HG03039 (cell line): ENCODE measurements at regions not wholly inside any gene's neighbourhood (a gene's known extent, or its start where the extent isn't known, plus 50 kb on each side); places are given as distances from the start of the nearest gene placed in this dataset.

Source experiments
- ATAC-seq: cut with Tn5 transposase; IDR thresholded peaks from one replicate; pipeline ENCODE4 v1.9.1; 2021; ENCODE audit warnings: mild to moderate bottlenecking, moderate library complexity; ENCODE audit not compliant: unreplicated experiment

DNA sequence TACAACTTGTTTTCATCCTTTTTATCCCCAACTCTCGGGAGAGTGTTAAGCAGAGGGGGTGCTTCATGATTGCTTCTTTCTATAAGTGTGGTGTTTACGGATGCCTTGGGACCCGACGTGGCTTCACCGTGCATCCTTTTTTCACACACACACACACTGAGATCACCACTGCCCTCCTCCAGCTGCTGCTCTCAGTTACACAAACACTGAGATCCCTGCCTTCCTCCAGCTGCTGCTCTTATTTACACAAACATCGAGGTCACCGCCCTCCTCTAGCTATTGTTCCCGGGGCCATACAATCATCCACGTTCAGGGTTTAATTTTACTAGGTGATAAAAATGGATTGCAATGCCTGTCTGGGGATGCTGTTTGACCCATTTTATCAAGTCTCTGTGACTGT, 155.4 kb upstream of the FAM9B start:
- no peak for ATAC-seq

DNA sequence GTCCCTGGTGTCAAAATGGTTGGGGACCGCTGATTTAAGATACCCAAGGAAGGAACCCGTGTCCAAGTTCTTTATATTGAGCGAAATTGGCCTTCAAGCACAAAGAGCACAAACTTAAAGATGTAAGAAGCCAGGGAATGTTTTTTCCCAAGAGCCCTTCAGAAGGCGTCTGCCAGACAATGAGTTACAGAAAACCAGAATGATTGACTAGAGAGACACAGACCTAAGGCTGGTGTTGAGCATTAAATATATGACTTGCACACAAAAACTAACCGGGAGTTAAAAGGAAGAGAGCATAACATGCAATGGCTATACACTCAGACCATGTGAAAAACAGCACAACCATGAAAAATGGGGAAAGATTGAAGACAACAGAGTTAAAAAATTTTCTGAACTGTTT, 157.5 kb upstream of the FAM9B start:
- ATAC-seq: no peak

DNA sequence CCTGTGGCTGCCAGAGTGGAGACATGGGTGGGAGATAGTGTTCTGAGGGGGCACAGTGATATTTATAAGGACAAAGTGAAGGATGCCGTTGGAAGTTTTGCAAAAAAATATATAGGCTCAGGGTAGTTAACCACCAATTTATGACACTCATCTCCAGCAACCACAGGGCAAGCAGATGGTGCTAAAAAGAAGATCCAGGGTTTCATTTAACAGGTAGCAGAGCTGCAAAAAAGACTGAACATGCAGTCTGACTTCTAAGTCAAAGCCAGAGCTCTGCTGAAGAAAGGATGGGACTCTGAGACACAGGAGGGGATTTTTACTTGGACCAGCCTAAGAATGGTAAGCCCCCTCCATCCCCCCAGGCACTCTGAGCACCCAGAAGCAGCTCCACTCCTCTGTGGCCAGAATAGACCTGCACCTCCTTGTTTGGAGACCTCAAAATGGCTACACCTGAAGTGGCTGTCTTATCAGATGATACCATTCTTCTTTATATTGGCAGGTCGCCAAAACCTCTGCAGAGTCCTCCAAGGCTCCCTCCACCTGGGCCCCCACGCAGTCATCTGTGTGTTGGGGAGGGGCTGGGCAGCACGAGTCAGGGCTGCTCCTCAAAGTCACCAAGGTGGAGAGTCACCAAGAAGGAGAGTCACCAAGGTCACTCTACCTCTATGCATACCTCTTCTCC, 161.4 kb upstream of the FAM9B start:
- ATAC-seq: no peak

DNA sequence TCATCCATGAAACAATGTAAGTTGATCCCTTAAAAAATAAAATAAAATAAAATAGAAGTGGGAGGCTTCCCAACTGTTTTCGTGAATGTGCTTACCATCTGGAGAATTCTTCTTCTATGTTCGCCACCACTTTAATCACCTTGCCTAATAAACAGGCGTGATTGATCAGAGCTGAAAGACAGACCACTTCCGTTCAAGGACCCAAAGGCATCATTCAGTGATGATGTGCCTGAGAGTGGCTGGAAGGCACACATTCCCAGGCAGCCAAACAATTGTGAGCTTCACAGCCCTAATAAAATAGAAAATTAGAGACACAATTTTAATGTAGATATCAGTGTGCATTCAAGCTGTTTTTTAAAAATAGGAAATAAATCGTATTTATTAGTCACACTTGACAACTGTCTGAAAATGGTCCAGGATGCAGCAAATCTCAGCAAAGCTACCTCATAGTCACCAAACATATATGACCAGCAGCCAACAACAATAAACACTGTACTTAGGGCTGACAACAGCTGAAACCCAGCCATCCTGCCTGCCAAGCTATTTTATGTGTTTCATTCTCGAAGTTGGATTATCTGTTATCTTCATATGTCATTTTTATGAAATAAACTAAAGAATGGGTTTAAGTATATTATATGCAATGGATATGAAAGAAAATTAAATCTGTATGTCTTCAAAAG, 163.2 kb upstream of the FAM9B start:
- ATAC-seq: no peak

DNA sequence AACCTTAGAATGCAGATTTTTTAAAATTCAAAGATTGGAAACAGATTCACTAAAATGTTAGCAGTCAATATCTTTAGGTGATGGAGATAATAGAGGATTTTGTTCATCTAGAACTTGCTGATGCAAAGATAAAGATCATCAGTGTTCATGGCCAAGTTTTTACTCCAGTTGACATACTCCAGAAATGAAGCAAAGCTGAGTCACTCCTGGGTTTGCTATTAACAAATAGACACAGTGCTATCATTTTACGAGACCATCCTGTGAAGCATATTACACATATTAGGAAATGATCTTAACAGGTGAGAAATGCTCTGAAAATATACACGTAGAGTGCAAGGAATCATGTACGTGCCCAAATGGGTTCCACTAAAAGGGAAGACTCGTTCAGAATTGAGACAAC, 170.6 kb upstream of the FAM9B start:
- no peak for ATAC-seq

DNA sequence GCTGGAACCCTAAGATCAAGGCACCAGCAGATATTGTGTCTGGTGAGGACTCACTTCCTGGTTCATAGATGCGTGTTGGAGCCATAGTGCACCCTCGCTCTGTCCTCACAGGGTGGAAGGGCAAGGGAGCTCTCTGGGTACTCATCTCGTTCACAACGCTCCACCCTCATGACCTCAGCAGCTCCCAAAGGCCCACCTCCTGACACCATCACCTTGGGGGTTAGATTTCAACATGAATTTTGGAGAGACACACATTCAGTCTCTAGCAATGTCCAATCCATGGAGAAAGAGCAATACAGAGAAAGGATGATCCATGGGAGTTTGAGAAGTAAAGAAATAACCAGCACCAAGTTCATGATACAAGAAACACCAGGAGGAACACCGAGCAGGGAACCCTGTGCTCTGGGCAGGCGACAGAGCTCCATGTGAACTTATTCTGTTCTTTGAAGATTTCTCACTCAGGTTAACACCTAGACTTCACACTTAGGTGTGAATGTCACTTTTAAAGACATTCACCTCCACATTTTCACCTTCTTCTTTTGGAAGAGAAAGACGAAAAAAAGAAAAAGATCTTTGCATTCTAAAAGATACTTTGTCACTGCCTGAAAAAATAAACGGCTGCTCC, 171.8 kb upstream of the FAM9B start:
- ATAC-seq: no peak

DNA sequence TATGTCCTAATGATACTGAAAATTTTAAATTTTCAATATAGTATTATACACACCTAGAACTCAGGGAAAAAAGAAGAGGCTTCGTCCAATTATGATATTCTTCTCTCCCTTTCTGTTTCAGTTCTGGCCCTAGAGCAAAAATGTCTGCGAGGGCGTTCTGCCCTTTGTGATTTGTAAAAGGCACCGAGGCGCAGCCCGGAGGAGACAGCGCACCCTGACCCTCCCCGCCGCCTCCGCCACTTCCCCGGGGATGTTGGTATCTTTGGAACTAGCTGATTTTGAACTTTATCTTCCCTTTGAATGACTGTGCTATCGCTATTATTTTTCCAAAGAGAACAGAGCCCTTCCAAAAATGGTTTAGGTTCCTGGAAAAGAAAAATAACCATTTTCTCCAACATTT, 173.2 kb upstream of the FAM9B start:
- no peak for ATAC-seq

DNA sequence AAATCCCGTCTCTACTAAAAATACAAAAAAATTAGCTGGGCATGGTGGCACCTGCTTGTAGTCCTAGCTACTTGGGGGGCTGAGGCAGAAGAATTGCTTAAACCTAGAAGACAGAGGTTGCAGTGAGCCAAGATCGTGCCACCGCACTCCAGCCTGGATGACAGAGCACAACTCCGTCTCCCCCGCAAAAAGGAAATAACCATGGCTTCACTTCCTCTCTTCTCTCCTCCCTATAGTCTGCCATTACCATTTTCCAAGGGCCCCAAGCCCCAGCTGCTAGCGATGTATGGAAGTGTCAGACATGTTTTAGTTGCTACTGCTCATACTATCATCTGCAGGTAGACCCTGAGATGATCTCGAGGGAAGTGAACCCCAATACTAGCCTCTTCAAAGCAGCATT, 177.3 kb upstream of the FAM9B start:
- no peak for ATAC-seq

DNA sequence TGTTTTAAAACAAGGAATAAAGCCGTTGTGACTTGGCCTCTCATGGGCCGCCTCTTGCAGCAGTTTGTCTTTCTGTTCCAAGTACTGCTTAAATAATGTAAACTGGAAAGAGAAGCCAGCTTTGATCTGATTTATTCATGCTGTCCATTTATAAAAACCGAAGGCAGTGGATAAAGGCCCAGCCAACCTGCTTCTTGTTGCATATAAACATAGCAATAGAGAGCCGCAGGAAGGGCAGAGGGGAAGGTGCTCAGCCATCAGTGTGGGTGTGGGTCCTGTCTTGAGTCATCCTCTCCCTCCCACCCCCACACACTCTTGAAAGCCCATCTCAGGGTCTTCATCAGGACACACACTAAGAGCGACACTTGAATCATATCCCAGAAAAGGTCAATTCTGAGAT, 187.9 kb upstream of the FAM9B start:
- ATAC-seq: no peak

DNA sequence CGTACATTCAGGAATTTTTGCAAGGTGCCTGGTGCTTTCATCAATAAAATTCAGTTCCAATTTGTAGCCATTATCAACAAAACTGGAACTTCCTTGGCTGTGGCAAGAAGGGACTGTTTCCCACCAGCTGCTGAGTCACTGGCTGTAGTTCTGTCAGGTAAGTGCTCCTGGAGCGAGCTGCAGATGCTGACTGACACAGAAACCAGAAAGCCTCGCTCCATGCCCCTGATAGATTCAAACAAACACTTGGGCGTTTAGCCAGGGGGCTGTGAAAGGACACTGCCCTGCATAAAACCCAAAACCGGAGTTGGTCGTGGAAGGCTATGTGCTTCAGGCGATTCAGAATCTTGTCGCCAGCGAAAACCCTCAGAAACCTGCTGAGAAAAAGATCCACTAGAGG, 188.4 kb upstream of the FAM9B start:
- ATAC-seq: no peak

DNA sequence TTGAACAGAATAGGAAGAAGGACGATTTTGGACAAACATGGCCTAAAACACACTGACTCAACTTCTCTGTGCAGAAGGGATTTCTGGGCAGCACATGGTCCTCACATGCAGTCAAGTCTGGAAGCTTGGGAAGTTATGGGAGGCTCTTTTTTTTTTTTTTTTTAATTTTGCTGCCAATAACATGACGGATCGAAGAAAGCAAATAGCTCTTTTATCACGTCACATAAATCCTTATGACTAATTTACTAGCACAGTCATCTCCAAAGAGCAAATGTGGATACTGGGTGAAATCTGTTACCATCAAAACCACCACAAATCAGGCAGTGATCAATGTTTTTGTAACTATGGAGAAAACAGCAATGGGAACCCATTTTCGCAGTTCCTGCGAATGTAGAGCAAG, 193.3 kb upstream of the FAM9B start:
- ATAC-seq: no peak

DNA sequence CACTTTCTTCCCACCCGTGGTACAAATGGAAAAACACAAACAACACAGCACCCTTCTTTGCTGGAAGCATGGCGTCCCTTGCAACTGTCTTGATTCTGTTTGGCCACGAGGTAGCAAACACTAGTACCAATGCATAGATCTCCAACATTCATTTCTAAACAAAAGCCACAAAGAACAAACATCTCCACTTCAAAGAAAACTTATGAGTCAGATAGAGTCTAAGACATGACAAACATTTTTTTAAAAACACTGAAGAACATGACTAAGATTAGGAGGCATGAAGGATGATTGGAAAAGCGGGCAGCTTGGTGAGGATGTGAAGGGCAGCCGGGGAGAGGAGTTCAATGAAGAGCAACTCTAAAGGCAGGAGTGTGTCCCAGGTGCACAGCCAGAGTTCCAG, 197.6 kb upstream of the FAM9B start:
- no peak for ATAC-seq

DNA sequence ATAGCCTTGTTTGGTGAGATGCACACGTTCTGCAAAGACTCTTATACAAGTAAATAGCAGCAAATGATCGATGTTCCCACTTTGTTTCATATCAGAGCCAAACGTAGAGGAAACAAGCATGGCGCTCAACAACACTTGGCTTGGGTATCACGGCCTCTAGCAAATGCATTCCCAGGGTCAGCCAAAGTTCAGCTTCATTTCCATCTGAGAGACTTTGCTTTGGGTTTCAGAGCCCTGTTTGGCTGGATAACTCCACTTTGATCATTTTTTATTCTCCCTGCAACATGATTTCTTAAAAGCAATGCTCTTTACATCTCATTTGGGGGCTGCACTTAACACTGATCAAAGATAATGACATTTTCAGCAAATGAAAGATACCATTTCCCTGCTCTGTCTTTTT, 199.2 kb upstream of the FAM9B start:
- ATAC-seq: no peak

DNA sequence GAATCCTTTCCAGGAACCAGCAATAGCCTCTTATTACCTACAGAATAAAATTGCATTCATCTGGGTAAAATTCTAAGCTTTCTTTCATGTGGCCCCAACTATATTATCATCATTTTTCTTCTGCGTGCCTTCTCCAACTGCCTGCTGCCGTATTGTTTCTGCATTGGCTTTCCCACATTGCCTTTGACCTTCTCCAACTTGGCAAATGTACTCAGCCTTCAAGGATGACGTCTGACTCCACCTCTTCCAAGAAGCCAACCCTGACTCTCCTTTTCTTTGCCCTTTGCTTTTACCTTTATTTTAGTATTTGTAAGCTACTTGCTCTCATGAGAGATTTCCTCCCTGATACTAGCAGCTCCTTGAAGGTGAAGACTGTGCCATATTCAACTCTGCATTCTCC, 200.4 kb upstream of the FAM9B start:
- ATAC-seq: no peak

DNA sequence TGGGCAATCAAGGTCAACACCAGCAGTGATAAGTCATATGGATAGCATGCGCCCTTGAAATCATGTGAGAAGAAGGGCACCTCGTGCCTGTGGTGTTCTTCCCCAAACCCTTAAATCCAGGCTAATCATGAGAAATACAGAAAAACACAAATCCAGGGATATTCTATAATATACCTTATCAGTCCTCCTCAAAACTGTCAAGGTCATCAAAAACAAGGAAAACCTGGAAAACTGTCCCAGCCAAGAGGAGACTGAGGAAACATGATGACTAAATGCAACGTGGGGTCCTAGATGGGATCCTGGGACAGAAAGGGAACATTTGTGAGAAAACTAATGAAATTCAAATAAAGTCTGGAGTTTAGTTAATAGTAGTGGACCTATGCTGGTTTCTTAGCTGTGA, 201.8 kb upstream of the FAM9B start:
- ATAC-seq: no peak

DNA sequence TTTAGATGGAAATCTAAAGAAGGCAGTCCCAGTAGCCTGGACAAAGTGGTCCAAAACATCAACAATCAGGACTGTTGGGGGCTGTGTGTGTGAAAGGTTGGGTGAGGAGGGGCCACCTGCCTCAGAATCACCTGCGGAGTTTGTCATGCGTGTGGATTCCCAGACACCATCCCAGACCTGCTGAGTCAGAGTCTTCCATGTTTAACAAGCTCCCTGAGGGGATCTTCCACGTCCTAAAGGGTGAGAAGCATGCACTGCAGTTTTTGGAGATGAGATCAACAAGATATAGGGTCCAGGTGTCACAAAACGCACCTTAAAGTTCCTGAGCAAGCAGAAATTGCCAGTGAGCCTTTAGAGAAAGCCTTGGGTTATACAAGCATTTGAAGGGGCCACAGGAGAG, 207.0 kb upstream of the FAM9B start:
- ATAC-seq: no peak

DNA sequence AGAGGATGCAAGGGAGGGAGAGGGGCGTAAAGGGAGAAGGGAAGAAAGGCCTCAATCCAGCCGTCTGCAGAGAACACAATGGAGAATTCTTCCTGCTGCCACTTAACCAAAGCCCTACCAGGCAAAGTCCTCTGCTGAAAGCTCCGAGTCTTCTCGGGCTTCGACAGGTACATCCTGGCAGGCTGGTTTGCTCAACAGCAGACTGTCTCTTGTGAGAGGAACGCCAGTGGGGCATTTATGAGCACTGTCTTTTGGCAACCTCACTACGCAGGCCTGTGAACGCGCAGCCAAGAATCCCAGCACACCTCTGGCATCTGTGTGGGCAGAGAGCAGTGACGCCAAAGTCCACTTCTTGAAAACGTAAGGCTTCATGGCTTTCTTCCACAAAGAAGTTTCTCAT, 207.5 kb upstream of the FAM9B start:
- ATAC-seq: no peak

DNA sequence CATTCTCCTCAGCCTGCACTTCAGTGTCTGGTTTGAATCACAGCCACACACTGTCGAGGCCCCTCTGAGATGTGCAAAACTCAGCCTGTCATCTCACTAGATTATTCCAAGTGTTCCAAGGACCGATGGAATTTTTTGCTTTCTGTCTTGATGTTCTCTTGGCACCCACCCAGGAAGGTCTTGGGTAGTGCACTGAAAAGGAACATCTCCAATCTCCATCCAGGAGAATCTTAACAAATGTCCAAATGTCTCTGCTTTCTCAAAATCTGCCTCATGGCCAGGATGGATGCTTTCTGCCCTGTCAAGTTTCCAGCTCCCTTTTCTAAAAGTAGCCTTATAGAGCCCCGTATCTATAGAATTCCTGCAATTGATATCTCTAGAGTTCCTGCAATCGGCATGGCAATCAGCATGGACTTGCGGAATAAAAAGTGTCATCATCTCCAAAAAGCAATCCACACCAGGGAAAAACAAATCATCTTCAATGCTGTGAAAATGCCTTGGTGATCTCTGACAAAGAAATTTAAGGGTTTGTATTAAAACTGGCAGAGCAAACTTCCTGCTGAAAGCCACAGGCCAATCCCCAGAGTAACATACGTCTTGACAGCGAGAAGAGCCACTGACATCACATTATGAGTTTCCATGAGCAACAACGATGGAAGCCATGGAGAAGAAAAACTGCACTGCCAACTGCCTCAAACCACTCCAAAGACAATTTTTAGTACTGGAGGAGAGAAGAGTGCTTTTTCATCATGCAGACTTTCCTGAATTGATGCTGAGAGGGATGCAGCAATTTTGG, 215.3 kb upstream of the FAM9B start:
- no peak for ATAC-seq

DNA sequence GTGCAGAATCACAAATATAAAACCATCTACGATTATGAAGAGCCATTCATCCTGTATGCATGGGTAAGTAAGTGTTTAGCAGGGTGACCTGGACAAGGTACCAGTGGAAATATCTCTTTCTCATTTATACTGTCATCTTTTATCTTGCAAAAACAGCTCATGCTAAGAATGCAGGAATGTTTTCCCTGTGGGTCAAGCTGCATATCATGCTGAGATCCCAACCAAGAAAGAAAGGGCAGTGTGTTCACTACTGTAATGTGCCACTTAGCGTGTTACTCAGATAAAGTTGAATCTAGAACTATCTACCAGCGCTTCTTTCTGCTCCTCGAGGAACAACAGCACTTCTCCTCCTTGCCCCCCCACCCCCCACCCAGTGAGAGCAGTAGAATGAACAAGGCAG, 212.7 kb upstream of the TBL1X start:
- ATAC-seq: no peak

DNA sequence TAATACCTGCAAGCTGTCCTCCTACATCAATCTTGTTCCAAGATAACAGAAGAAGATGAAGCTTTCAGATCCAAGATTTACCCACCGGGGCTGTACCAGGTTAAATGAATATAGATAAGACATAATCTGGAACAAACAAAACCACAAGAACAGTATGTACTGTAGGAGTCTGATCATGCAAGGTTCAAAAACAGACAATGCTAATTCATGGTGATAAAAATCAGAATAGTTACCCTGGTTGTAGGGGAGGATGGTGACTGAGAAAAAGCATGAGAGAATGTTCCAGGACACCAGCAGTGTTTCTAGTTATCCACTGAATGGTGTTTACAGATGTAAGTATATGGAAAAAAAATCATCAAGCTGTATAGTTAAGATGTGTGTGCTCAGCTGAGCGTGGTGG, 211.6 kb upstream of the TBL1X start:
- ATAC-seq: no peak

DNA sequence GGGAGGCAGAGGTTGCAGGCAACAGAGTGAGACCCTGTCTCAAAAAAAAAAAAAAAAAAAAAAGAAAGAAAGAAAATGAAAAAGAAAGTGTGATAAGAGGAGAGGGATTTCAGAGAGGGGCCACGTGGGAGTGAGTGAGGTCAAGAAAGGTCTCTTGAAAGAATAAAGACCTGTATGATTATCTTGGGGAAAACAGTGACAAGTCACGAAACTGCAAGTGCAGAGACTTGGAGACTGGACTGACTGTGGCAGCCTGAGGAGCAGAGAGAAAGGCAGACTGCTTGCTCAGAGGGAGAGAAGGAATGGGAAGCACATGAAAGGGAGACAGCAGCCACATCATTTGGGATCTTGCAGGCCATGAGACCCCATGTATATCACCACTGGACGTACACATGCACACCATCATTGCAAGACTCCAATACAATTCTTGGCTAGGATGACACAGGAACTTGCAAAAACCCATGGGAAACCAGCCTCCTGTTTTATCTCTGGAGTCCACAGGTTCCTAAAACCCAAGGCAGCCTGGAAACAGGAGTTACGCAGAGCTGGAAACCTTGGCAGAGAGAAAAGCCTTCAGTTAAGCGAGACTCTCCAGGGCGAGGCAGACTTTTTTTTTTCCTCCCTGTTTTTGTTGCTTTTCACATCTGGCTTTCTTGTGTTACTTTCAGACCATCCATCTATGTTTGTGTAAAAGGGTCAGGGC, 207.0 kb upstream of the TBL1X start:
- no peak for ATAC-seq
